ENCODE measurements at regions not wholly inside any gene's neighbourhood (a gene's known extent, or its start where the extent isn't known, plus 50 kb on each side); places are given as distances from the start of the nearest gene placed in this dataset.

- ATAC-seq (no peak), DNase-seq (ENCODE audit: low read depth, low spot score) (no peak)
- intact Hi-C loops (cut with micrococcal nuclease; ENCODE audit: unreplicated experiment) (no loop called here), in situ Hi-C loops (cut with HindIII; ENCODE audit: low pct_unique_long_range_greater_than_20kb, low sequenced_read_pairs) (no loop called here)
- no peak overlapping the region for H3K27ac ChIP-seq (ENCODE audit: low read length)
- ChIA-PET POLR2A (interaction anchor here (0.7 kb wide), 1 partner anchor 19 kb away, joined by 3 read pairs; no protein-coding TSS in a partner anchor), CTCF (no interaction called here)
- H3K9me3 ChIP-seq (ENCODE audit: control insufficient read depth, insufficient read depth, low read depth, low read length) = no peaks in the 10 kb centered on the region
- no TSS peak for BruUV-seq (replicated peaks)
- H3K36me3 ChIP-seq (ENCODE audit: control insufficient read depth, insufficient read depth, low read length) = no peaks in the 10 kb centered on the region
- H3K27me3 ChIP-seq (ENCODE audit: control insufficient read depth, insufficient read depth, low read length) = no peaks in the 10 kb centered on the region
- H3K4me3 ChIP-seq (ENCODE audit: low read depth in 2 of 2, low read length in 2 of 2) = no peak overlapping the region
- no peaks in the 10 kb centered on the region for H3K4me1 ChIP-seq (ENCODE audit: control insufficient read depth, insufficient read depth, low read length)
- TF ChIP-seq CTCF (IDR thresholded peaks at IDR 0.05) (no peak), SIN3A (IDR thresholded peaks at IDR 0.05; ENCODE audit: borderline replicate concordance, insufficient read depth, low read depth, low read length) (no peak), TCF7L2 (IDR thresholded peaks at IDR 0.05; ENCODE audit: low read depth, low read length) (no peak), POLR2AphosphoS5 (IDR thresholded peaks at IDR 0.05; ENCODE audit: low read depth, low read length) (no peak), REST (IDR thresholded peaks at IDR 0.05; ENCODE audit: insufficient read depth in 1 of 2, low read depth in 2 of 2, low read length in 1 of 2) (no peak)
Measured at GRCh38 chr3:194976049-194976451, 290.4 kb downstream of the FAM43A start.

- no peaks in the 10 kb centered on the region for H3K27me3 ChIP-seq (ENCODE audit: control insufficient read depth, insufficient read depth, low read length)
- POLR2A ChIA-PET = no interaction called here
- H3K4me3 ChIP-seq (ENCODE audit: low read depth in 2 of 2, low read length in 2 of 2) = no peak overlapping the region
- CTCF ChIA-PET = no interaction called here
- DNase-seq (ENCODE audit: low read depth, low spot score) (no peak), ATAC-seq (no peak)
- in situ Hi-C loops (cut with HindIII; ENCODE audit: low pct_unique_long_range_greater_than_20kb, low sequenced_read_pairs) (no loop called here), intact Hi-C loops (cut with micrococcal nuclease; ENCODE audit: unreplicated experiment) (no loop called here)
- H3K36me3 ChIP-seq (ENCODE audit: control insufficient read depth, insufficient read depth, low read length) = no peaks in the 10 kb centered on the region
- H3K4me1 ChIP-seq (ENCODE audit: control insufficient read depth, insufficient read depth, low read length) = no peaks in the 10 kb centered on the region
- no peaks in the 10 kb centered on the region for H3K9me3 ChIP-seq (ENCODE audit: control insufficient read depth, insufficient read depth, low read depth, low read length)
- no peak overlapping the region for H3K27ac ChIP-seq (ENCODE audit: low read length)
- no TSS peak for BruUV-seq (replicated peaks)
- TF ChIP-seq POLR2AphosphoS5 (IDR thresholded peaks at IDR 0.05; ENCODE audit: low read depth, low read length) = no peak
- TF ChIP-seq CTCF (IDR thresholded peaks at IDR 0.05) = no peak
- TF ChIP-seq SIN3A (IDR thresholded peaks at IDR 0.05; ENCODE audit: borderline replicate concordance, insufficient read depth, low read depth, low read length) = no peak
- no peak for TF ChIP-seq TCF7L2 (IDR thresholded peaks at IDR 0.05; ENCODE audit: low read depth, low read length)
- no peak for TF ChIP-seq REST (IDR thresholded peaks at IDR 0.05; ENCODE audit: insufficient read depth in 1 of 2, low read depth in 2 of 2, low read length in 1 of 2)
Measured at GRCh38 chr3:194976874-194977273, 291.2 kb downstream of the FAM43A start.

Data from Panc1 (cell line).